Testis (tissue), 2 donors: ENCODE measurements at regions not wholly inside any gene's neighbourhood (a gene's known extent, or its start where the extent isn't known, plus 50 kb on each side); places are given as distances from the start of the nearest gene placed in this dataset.

Experiments
- POLR2A ChIP-seq: fragments of 450-650 bp; IDR thresholded peaks from one replicate; pipeline ENCODE4 v1.6.1; 2017; ENCODE audit warnings: antibody characterized with exemption, mild to moderate bottlenecking, moderate library complexity
- TF ChIP-seq, protein P1 (sequence below), 3 experiments: fragments of 450-650 bp in 2 of 3; fragments of 200-600 bp in 1 of 3; sonication (generic) in 1 of 3; IDR thresholded peaks; one replicate each; pipeline ENCODE4 v1.5.1; 2016 to 2019; ENCODE audit warnings: antibody characterized with exemption in 3 of 3, mild to moderate bottlenecking in 2 of 3, moderate library complexity in 1 of 3

- no peak for TF ChIP-seq POLR2A
- TF ChIP-seq, protein P1, sequence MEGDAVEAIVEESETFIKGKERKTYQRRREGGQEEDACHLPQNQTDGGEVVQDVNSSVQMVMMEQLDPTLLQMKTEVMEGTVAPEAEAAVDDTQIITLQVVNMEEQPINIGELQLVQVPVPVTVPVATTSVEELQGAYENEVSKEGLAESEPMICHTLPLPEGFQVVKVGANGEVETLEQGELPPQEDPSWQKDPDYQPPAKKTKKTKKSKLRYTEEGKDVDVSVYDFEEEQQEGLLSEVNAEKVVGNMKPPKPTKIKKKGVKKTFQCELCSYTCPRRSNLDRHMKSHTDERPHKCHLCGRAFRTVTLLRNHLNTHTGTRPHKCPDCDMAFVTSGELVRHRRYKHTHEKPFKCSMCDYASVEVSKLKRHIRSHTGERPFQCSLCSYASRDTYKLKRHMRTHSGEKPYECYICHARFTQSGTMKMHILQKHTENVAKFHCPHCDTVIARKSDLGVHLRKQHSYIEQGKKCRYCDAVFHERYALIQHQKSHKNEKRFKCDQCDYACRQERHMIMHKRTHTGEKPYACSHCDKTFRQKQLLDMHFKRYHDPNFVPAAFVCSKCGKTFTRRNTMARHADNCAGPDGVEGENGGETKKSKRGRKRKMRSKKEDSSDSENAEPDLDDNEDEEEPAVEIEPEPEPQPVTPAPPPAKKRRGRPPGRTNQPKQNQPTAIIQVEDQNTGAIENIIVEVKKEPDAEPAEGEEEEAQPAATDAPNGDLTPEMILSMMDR (IDR thresholded peaks at IDR 0.05): no peak
Observed at GRCh38 chr9:88813638-88814209, 177.5 kb upstream of the S1PR3 start.
